Spleen (tissue), 11 donors: ENCODE measurements at regions not wholly inside any gene's neighbourhood (a gene's known extent, or its start where the extent isn't known, plus 50 kb on each side); places are given as distances from the start of the nearest gene placed in this dataset.
A peak's percentile ranks its signal among the peaks of the same experiment; 100 is the strongest.

Experiments
- DNase-seq: peaks from one replicate; pipeline ENCODE4 v3.0.0-alpha.2; 2020
- H3K27ac ChIP-seq, 8 donors: fragments of 200-600 bp; sonication (generic) in 7 of 8; 1 replicate in 4 of 8; 2 replicates in 4 of 8; pipeline versions ENCODE4 v1.5.0 to v1.8.0; 2016 to 2021; ENCODE audit warnings: inconsistent platforms in 4 of 8, mild to moderate bottlenecking in 4 of 8, moderate library complexity in 1 of 8
- H3K27me3 ChIP-seq, 7 donors: fragments of 200-600 bp; sonication (generic) in 6 of 7; replicated peaks in 1 of 7; 1 replicate in 4 of 7; 2 replicates in 3 of 7; pipeline versions ENCODE4 v1.5.0 to v1.8.0; 2016 to 2021; ENCODE audit warnings: inconsistent platforms in 3 of 7, mild to moderate bottlenecking in 1 of 7
- H3K36me3 ChIP-seq, 6 donors: fragments of 200-600 bp; sonication (generic) in 5 of 6; 1 replicate in 4 of 6; 2 replicates in 2 of 6; pipeline versions ENCODE4 v1.5.0 to v1.8.0; 2016 to 2021; ENCODE audit warnings: inconsistent platforms in 2 of 6
- H3K4me1 ChIP-seq, 6 donors: fragments of 200-600 bp; sonication (generic) in 5 of 6; 1 replicate in 3 of 6; 2 replicates in 3 of 6; pipeline versions ENCODE4 v1.5.0 to v1.8.0; 2016 to 2021; ENCODE audit warnings: inconsistent platforms in 3 of 6
- H3K4me3 ChIP-seq, 8 donors: fragments of 200-600 bp; sonication (generic) in 7 of 8; 1 replicate in 4 of 8; 2 replicates in 4 of 8; pipeline versions ENCODE4 v1.5.0 to v1.8.0; 2016 to 2021; ENCODE audit warnings: inconsistent platforms in 4 of 8, mild to moderate bottlenecking in 4 of 8, moderate library complexity in 2 of 8
- H3K9me3 ChIP-seq, 8 donors: fragments of 200-600 bp; sonication (generic) in 7 of 8; 1 replicate in 4 of 8; 2 replicates in 4 of 8; pipeline versions ENCODE4 v1.5.0 to v1.8.0; 2016 to 2021; ENCODE audit warnings: inconsistent platforms in 4 of 8
- CTCF ChIP-seq, 11 experiments: fragments of 200-600 bp in 7 of 11; fragments of 450-650 bp in 4 of 11; sonication (generic) in 4 of 11; IDR thresholded peaks in 8 of 11; conservative IDR thresholded peaks in 3 of 11; 1 replicate in 7 of 11; 2 replicates in 4 of 11; pipeline versions ENCODE4 v1.4.0 to v1.8.0; 2016 to 2021; ENCODE audit warnings: antibody characterized with exemption in 11 of 11, inconsistent platforms in 4 of 11, mild to moderate bottlenecking in 1 of 11
- POLR2A ChIP-seq, 3 donors: fragments of 450-650 bp; IDR thresholded peaks; one replicate each; pipeline ENCODE4 v1.5.1; 2017; ENCODE audit warnings: antibody characterized with exemption in 3 of 3, mild to moderate bottlenecking in 1 of 3
- POLR2AphosphoS5 ChIP-seq, 3 donors: sonication (generic); formaldehyde crosslinking; IDR thresholded peaks; one replicate each; pipeline ENCODE4 v1.5.1; 2017; ENCODE audit warnings: antibody characterized with exemption in 3 of 3
- WGBS, 5 donors: extraction: QIAGEN DNeasy Blood & Tissue Kit in 3 of 5; methylation state at CpG; one replicate each; pipeline versions ENCODE4 v1.1.5 to v1.1.7; 2013 to 2018; 5-methylcytosine and 5-hydroxymethylcytosine counted together
- intact Hi-C: fragments of 100-400 bp; cut with DNase I; formaldehyde crosslinking; loops from one replicate; pipeline ENCODE4 v1.15.0; 2023; ENCODE audit warnings: low total_unique reads
- donor health status: healthy with polysubstance abuse.
- donor health status: DM: no; HTN: no; CAD: no; lungs with moderate emphysema.
- donor health status: DM: no; HTN: no; CAD: no.
- donor health status: Bipolar disorder and iron deficiency.
- donor health status: healthy.
- donor health status: DM: no; HTN: no; CAD: no.
- donor health status: DM: yes; HTN: yes; CAD: no.

- intact Hi-C loops = no loop called here
- Histone ChIP-seq H3K4me1 (no peaks in the 10 kb centered on the region), H3K27me3 (no peaks in the 10 kb centered on the region), H3K4me3 (peak overlapping the region in 2 of 8 donors; percentile 11 to 15), H3K9me3 (no peaks in the 10 kb centered on the region), H3K27ac (no peak overlapping the region), H3K36me3 (no peaks in the 10 kb centered on the region)
- WGBS, 5 donors = 42 to 46% (median 43%) methylated on average over 8 of the region's 8 CpGs
- DNase-seq = no peak
- TF ChIP-seq POLR2A (IDR thresholded peaks at IDR 0.05) = no peak
- no peak for TF ChIP-seq POLR2AphosphoS5 (IDR thresholded peaks at IDR 0.05)
- TF ChIP-seq CTCF (IDR thresholded peaks at IDR 0.05 in 8 of 11, conservative IDR thresholded peaks at IDR 0.05 in 3 of 11) = peak in 9 of 11 experiments; percentile 25 to 60 (median 51)
Measured at GRCh38 chr7:15015545-15016314, 113.2 kb upstream of the DGKB start.

- TF ChIP-seq CTCF (IDR thresholded peaks at IDR 0.05 in 8 of 11, conservative IDR thresholded peaks at IDR 0.05 in 3 of 11) (no peak), POLR2AphosphoS5 (IDR thresholded peaks at IDR 0.05) (no peak), POLR2A (IDR thresholded peaks at IDR 0.05) (no peak)
- 79 to 93% (median 88%) methylated on average over 4 of the region's 4 CpGs for WGBS, 5 donors
- no peak overlapping the region for H3K4me3 ChIP-seq
- no peaks in the 10 kb centered on the region for H3K36me3 ChIP-seq
- H3K9me3 ChIP-seq = no peaks in the 10 kb centered on the region
- H3K27me3 ChIP-seq = no peaks in the 10 kb centered on the region
- intact Hi-C loops = loop anchor here (5.0 kb wide), 1 partner anchor 295 kb away; no protein-coding TSS in a partner anchor
- H3K27ac ChIP-seq = no peak overlapping the region
- DNase-seq = no peak
- H3K4me1 ChIP-seq = no peaks in the 10 kb centered on the region
Measured at GRCh38 chr7:15012135-15012534, 109.6 kb upstream of the DGKB start.

GRCh38 chr7:15011289-15011688, 108.7 kb upstream of the DGKB start:
- no peak for DNase-seq
- TF ChIP-seq CTCF (IDR thresholded peaks at IDR 0.05 in 8 of 11, conservative IDR thresholded peaks at IDR 0.05 in 3 of 11) (no peak), POLR2AphosphoS5 (IDR thresholded peaks at IDR 0.05) (no peak), POLR2A (IDR thresholded peaks at IDR 0.05) (no peak)
- H3K4me1 ChIP-seq = no peaks in the 10 kb centered on the region
- 57 to 60% (median 58%) methylated on average over 3 of the region's 3 CpGs for WGBS, 5 donors
- no peak overlapping the region for H3K4me3 ChIP-seq
- intact Hi-C loops = loop anchor here (5.0 kb wide), 1 partner anchor 294 kb away; no protein-coding TSS in a partner anchor
- no peaks in the 10 kb centered on the region for H3K36me3 ChIP-seq
- no peak overlapping the region for H3K27ac ChIP-seq
- no peaks in the 10 kb centered on the region for H3K9me3 ChIP-seq
- H3K27me3 ChIP-seq = no peaks in the 10 kb centered on the region

GRCh38 chr7:15007507-15007906, 105.0 kb upstream of the DGKB start:
- Histone ChIP-seq H3K9me3 (no peaks in the 10 kb centered on the region), H3K27me3 (no peaks in the 10 kb centered on the region), H3K4me3 (no peak overlapping the region), H3K36me3 (no peaks in the 10 kb centered on the region), H3K27ac (no peak overlapping the region), H3K4me1 (no peaks in the 10 kb centered on the region)
- intact Hi-C loops = no loop called here
- 85 to 88% (median 87%) methylated on average over 5 of the region's 5 CpGs for WGBS, 5 donors
- DNase-seq = no peak
- TF ChIP-seq CTCF (IDR thresholded peaks at IDR 0.05 in 8 of 11, conservative IDR thresholded peaks at IDR 0.05 in 3 of 11) (no peak), POLR2A (IDR thresholded peaks at IDR 0.05) (no peak), POLR2AphosphoS5 (IDR thresholded peaks at IDR 0.05) (no peak)
